ENCODE measurements at regions not wholly inside any gene's neighbourhood (a gene's known extent, or its start where the extent isn't known, plus 50 kb on each side); places are given as distances from the start of the nearest gene placed in this dataset.

DNA sequence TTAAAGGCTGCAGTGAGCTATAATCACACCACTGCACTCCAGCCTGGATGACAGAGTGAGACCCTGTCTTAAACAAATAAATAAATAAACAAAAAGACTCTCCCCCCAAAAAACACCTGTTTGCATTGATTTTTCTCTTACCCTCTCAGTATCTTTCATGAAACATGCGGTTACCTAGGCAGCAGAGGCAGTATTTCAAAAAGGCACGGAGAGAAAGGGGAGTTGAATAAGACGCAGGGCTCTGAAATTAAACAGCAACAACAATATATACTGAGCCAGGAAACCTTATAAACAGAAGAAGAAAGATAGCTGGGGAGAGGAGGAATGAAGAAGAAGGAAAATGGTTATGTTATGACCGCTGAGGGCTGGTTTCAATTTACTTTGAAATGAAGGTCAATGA, 277.6 kb downstream of the BTG1 start:
- H2AFZ ChIP-seq (ENCODE audit: low read length) = no peak overlapping the region
- no peaks in the 10 kb centered on the region for H3K4me1 ChIP-seq (ENCODE audit: low read length)
- H3K27me3 ChIP-seq (replicated peaks; ENCODE audit: insufficient read depth, low read length) = no peaks in the 10 kb centered on the region
- H3K36me3 ChIP-seq (replicated peaks; ENCODE audit: insufficient read depth, low read length) = no peaks in the 10 kb centered on the region
- H3K79me2 ChIP-seq (ENCODE audit: low read length) = no peaks in the 10 kb centered on the region
- TF ChIP-seq, protein P1, sequence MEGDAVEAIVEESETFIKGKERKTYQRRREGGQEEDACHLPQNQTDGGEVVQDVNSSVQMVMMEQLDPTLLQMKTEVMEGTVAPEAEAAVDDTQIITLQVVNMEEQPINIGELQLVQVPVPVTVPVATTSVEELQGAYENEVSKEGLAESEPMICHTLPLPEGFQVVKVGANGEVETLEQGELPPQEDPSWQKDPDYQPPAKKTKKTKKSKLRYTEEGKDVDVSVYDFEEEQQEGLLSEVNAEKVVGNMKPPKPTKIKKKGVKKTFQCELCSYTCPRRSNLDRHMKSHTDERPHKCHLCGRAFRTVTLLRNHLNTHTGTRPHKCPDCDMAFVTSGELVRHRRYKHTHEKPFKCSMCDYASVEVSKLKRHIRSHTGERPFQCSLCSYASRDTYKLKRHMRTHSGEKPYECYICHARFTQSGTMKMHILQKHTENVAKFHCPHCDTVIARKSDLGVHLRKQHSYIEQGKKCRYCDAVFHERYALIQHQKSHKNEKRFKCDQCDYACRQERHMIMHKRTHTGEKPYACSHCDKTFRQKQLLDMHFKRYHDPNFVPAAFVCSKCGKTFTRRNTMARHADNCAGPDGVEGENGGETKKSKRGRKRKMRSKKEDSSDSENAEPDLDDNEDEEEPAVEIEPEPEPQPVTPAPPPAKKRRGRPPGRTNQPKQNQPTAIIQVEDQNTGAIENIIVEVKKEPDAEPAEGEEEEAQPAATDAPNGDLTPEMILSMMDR (IDR thresholded peaks at IDR 0.05; ENCODE audit: low read length) = no peak
- TF ChIP-seq EZH2 (optimal IDR thresholded peaks at IDR 0.05; ENCODE audit: low read depth, low read length) = no peak
- no peaks in the 10 kb centered on the region for H3K9me3 ChIP-seq (replicated peaks; ENCODE audit: insufficient read depth, low read length)
- H3K9me2 ChIP-seq (replicated peaks; ENCODE audit: insufficient read depth, low read length) = no peaks in the 10 kb centered on the region
- H4K20me1 ChIP-seq (ENCODE audit: insufficient read depth, low read length) = no peaks in the 10 kb centered on the region
- H3F3A ChIP-seq (ENCODE audit: insufficient read depth, low read length) = no peaks in the 10 kb centered on the region
- no peak for DNase-seq
- no peak overlapping the region for H3K4me3 ChIP-seq (ENCODE audit: low read length)
- H3K9ac ChIP-seq (ENCODE audit: low read length) = no peak overlapping the region
- H3K27ac ChIP-seq (ENCODE audit: low read length) = no peak overlapping the region
- H3K4me2 ChIP-seq (ENCODE audit: low read depth, low read length) = no peak overlapping the region

- H4K20me1 ChIP-seq (ENCODE audit: insufficient read depth, low read length) = no peaks in the 10 kb centered on the region
- H3K4me3 ChIP-seq (ENCODE audit: low read length) = no peak overlapping the region
- no peaks in the 10 kb centered on the region for H3K9me3 ChIP-seq (replicated peaks; ENCODE audit: insufficient read depth, low read length)
- no peak overlapping the region for H3K27ac ChIP-seq (ENCODE audit: low read length)
- H3K4me1 ChIP-seq (ENCODE audit: low read length) = no peaks in the 10 kb centered on the region
- no peaks in the 10 kb centered on the region for H3K27me3 ChIP-seq (replicated peaks; ENCODE audit: insufficient read depth, low read length)
- DNase-seq = no peak
- H3K9me2 ChIP-seq (replicated peaks; ENCODE audit: insufficient read depth, low read length) = no peaks in the 10 kb centered on the region
- no peak for TF ChIP-seq EZH2phosphoT487 (IDR thresholded peaks at IDR 0.05; ENCODE audit: low read length)
- TF ChIP-seq EZH2 (optimal IDR thresholded peaks at IDR 0.05; ENCODE audit: low read depth, low read length) = no peak
- TF ChIP-seq, protein P1 (IDR thresholded peaks at IDR 0.05; ENCODE audit: low read length) = no peak
- no peak overlapping the region for H3K4me2 ChIP-seq (ENCODE audit: low read depth, low read length)
- H3F3A ChIP-seq (ENCODE audit: insufficient read depth, low read length) = no peaks in the 10 kb centered on the region
- H2AFZ ChIP-seq (ENCODE audit: low read length) = no peak overlapping the region
- H3K79me2 ChIP-seq (ENCODE audit: low read length) = no peaks in the 10 kb centered on the region
- no peaks in the 10 kb centered on the region for H3K36me3 ChIP-seq (replicated peaks; ENCODE audit: insufficient read depth, low read length)
- no peak overlapping the region for H3K9ac ChIP-seq (ENCODE audit: low read length)
These were observed 279.1 kb downstream of the BTG1 start for GRCh38 chr12:91866566-91866965.

DNA sequence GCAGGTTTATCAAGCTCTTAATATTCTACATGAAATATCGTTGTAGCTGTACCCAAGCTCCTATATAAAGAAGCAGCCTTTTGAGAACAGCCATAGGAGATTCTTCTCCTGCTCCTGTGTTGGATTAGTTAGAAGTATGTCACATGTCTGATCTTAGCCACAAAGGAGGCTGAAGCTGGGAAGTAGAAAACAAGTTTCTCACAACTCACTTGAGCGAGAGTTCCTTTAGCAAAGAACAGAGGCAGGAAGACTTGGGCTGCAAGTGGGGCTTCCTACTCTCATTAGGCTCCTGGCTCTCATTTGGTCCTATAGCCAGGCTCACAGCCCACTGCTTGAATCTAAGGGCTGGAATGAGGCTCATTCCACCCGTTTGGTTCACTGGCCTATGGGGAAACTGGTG, 281.9 kb downstream of the BTG1 start:
- no peaks in the 10 kb centered on the region for H4K20me1 ChIP-seq (ENCODE audit: insufficient read depth, low read length)
- no peaks in the 10 kb centered on the region for H3K4me1 ChIP-seq (ENCODE audit: low read length)
- no peaks in the 10 kb centered on the region for H3K79me2 ChIP-seq (ENCODE audit: low read length)
- H2AFZ ChIP-seq (ENCODE audit: low read length) = no peak overlapping the region
- TF ChIP-seq, protein P1 (IDR thresholded peaks at IDR 0.05; ENCODE audit: low read length) = no peak
- no peak for TF ChIP-seq EZH2phosphoT487 (IDR thresholded peaks at IDR 0.05; ENCODE audit: low read length)
- H3F3A ChIP-seq (ENCODE audit: insufficient read depth, low read length) = no peaks in the 10 kb centered on the region
- H3K4me2 ChIP-seq (ENCODE audit: low read depth, low read length) = no peak overlapping the region
- no peaks in the 10 kb centered on the region for H3K36me3 ChIP-seq (replicated peaks; ENCODE audit: insufficient read depth, low read length)
- H3K9me3 ChIP-seq (replicated peaks; ENCODE audit: insufficient read depth, low read length) = no peaks in the 10 kb centered on the region
- no peaks in the 10 kb centered on the region for H3K27me3 ChIP-seq (replicated peaks; ENCODE audit: insufficient read depth, low read length)
- H3K9ac ChIP-seq (ENCODE audit: low read length) = no peak overlapping the region
- H3K27ac ChIP-seq (ENCODE audit: low read length) = no peak overlapping the region
- no peak for DNase-seq
- H3K9me2 ChIP-seq (replicated peaks; ENCODE audit: insufficient read depth, low read length) = no peaks in the 10 kb centered on the region
- no peak overlapping the region for H3K4me3 ChIP-seq (ENCODE audit: low read length)
